HG02981 (cell line): ENCODE measurements at regions not wholly inside any gene's neighbourhood (a gene's known extent, or its start where the extent isn't known, plus 50 kb on each side); places are given as distances from the start of the nearest gene placed in this dataset.
A peak's percentile ranks its signal among the peaks of the same experiment; 100 is the strongest.
"Not testable (repeated sequence)": the region's sequence is repeated elsewhere in the genome, so short reads cannot be mapped to it uniquely, and the experiment has no call there.

Experiments
- ATAC-seq: cut with Tn5 transposase; IDR thresholded peaks from one replicate; pipeline ENCODE4 v1.9.1; 2021; ENCODE audit warnings: mild to moderate bottlenecking, moderate library complexity; ENCODE audit not compliant: unreplicated experiment

DNA sequence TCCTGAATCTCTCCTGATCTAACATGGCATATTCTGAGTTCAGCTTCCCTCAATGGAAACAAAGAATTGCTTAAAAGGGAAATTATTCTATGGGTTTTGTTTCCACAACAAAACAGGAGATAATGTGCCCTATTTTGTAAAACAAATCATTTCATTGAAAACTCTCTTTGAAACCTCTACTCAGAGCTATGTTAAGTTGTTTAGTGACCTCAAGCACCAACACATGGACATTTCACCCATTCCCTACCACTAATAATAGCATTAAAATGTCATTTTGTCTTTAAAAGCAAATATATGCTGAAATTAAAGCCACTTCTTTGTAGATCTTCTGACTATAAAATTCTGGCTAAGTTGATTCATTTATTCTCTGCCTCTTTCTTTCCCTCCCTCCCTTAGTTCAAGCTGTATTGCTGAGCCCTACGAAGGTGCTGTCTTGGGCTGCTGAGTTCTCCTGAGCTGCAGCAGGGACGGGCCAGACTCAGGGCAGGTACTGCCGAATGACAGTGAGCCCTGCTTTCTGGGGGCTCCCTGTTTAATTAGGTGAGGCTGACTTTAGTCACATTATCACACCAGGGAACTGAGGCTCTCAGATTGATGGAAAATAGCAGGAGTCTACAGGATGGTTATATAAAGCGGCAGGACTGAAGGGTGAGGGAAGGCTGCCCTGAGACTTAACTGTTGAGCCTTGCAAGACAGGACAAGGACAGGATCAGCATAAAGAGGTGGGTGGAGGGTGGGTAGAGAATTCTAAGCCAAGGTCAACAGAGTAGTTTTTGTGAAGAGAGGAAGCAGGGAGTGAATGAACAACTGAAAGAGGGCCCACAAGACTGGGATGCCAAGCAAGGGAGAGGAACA, 1685.1 kb downstream of the SPATA31A7 start:
- ATAC-seq, result not testable (repeated sequence)

DNA sequence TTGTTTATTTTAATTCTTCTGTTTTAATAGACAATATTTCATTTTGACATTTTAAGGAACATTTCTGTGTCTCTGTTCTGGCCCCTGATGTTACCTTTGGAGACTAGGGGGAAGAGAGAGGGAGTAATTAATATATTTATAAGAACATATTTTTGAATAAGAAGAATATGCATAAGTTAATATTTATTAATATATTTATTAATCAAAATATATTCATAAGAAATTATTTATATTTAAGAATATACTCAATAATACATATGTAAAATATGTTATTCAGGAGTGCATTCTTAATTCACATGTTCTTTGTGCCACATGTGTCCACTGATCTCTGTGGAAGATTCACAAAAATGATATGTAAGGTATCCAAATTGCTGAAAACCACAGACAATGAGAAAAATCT, 1687.7 kb downstream of the SPATA31A7 start:
- ATAC-seq, result not testable (repeated sequence)

DNA sequence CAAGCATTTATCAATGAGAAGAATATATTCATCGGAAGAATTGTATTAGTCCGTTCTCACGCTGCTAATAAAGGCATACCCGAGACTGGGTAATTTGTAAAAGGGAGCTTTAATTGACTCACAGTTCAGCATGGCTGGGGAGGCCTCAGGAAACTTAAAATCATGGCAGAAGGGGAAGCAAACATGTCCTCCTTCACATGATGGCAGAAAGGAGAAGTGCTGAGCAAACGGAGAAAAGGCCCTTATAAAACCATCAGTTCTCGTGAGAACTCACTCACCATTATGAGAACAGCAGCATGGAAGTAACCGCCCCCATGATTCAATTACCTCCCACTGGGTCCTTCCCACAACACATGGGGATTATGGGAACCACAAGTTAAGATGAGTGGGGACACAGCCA, 1688.2 kb downstream of the SPATA31A7 start:
- ATAC-seq, result not testable (repeated sequence)

DNA sequence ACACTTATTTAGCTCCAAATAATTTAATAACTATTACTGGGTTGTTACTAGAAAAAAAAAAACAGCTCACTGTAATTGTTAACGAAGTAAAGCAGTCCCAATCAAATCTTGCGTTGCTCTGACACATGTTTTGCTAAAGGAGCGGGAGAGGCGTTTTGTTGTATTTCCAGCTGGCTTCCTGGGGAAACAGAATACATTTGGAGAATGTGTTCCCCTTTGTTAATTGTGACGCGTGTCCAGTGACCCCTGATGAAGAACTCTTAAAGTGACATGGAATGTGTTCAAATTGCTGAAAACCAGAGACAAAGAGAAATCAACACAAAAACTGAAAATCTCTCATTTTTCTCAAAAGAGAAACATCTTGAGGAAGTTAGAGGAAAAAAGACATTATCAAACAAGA, 1690.6 kb downstream of the SPATA31A7 start:
- ATAC-seq, result not testable (repeated sequence)

DNA sequence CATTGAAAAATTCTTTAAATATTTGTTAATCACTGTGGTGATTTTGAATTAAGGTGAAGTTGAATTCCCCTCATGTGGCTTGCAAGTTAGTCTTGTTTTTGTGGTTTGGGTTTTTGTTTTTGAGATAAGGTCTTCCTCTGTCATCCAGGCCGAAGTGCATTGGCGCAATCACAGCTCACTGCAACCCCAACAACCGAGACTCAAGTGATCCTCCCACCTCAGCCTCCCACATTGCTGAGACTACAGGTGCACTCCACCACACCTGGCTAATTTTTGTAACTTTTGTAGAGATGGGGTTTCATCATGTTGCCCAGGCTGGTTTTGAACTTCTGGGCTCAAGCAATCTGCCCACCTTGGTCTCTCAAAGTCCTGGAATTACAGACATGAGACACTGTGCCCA, 1691.1 kb downstream of the SPATA31A7 start:
- ATAC-seq, result not testable (repeated sequence)

DNA sequence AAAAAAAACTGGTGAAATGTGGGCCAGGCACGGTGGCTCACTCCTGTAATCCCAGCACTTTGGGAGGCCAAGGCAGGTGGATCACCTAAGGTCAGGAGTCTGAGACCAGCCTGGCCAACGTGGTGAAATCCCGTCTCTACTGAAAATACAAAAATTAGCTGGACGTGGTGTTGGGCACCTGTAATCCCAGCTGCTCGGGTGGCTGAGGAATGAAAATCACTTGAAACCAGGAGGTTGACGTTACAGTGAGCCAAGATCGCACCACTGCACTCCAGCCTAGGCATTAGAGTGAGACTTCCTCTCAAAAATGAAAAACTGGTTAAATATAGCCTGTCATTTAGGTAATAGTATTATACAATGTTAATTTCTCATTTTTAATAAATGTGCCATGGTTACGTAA, 1692.0 kb downstream of the SPATA31A7 start:
- ATAC-seq, result not testable (repeated sequence)

DNA sequence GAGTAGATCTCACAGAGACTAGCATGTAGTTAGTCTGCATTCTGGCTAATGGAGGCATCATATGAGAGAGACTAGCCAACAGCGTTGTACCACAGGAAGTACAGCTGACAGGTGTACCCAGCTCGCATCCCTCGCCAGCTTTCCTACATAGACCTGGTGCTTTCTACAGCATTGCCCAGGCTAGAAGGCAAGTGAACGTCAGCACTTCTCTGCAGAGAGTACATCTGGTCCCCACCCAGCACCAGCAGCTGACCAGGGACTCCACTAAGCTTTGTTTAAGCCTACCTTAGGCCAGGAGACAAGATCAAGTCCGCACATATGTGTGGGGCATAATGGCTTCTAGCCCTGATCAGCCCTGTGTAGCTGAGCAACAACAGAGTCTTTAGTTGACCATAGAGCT, 1692.9 kb downstream of the SPATA31A7 start:
- not testable (repeated sequence) for ATAC-seq

DNA sequence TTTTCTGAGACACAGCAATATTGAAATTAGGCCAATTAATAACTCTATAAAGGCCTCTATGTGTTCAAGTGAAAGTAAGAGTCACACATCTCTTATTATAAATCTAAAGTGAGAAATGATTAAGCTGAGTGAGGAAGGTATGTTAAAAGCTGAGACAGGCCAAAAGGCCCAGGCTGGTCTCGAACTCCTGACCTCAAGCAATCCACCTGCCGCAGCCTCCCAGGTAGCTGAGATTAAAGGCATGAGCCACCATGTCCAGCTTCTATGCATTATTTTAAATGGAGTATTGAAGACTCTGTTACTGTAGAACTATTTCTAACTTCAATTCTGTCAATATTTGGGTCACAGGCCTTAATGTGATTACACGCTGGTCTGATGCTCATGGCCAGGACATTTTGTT, 1706.9 kb downstream of the SPATA31A7 start:
- ATAC-seq, result not testable (repeated sequence)

DNA sequence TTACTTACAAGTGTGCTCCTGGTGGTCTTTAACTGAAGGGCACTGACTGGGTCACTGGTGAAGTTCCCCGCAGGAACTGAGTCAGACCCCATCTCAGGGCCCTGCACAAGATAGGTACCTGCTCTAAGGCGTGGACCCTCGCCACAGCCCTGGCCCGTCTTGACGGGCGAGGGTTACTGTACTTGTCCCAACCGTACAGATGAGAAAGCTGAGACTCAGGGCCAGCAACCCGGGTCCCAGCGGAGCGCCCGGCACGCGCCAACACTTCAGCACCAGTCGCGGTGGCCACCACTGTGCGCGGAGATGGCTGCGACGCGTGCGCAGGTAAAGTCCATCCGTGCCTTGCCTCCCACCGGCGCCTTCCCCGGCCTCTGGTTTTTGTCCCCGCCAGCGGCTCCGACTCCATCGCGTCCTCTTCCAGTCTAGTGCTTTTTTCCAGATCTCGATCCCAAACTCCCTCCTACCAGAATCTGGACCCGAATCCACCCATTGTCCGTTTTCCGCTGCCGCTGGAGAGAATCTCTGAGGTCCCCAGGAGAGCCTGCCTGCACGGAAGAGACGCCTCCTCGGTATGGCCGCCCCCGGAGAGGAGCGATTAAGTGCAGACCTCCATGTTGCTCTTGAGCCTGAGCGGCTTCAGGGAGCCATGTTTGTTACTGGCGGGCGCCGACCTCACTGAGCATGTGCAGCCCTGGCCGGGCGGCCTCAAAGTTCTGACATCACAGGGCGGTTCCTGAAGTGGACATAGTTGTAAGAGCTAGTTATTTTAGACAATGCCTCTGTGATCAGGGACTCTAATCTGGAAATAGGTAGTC, 1707.8 kb downstream of the SPATA31A7 start:
- not testable (repeated sequence) for ATAC-seq

DNA sequence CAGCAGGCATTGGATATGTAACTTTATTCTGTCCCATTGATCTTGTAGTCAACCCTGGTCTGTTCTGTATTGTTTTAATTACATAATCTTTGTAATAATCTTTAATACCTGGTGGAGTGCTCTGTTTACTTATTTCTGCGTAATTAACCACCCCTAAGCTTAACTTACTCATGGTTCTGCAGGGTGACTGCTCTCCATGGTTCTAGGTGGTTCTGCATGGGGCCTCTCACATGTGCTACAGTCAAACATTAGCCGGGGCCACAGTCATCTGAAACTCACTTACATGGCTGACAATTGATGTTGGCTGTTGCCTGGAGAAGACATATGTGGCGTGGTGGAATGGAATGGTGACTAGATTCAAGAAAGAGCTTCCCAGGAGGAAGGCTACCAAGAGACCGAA, 1709.8 kb downstream of the SPATA31A7 start:
- not testable (repeated sequence) for ATAC-seq

DNA sequence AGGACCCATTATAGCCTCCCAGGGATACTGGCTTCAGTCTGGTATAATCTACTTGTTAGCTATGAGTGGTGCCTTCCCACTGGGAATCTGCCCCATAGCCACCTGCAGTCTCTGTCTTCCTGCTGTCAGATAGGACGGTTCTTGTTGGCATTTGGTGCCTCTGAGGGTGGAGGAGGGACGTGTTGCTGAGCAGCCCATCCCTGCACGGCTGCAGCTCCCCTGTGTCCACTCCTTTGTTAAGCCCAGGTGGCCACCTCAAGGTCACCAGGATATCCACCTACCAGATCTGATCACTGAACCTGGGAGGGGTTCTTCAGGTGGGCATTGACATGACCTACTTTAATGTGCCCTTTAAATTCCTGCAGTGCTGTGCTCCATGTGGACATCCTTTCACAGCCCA, 1714.2 kb downstream of the SPATA31A7 start:
- not testable (repeated sequence) for ATAC-seq

DNA sequence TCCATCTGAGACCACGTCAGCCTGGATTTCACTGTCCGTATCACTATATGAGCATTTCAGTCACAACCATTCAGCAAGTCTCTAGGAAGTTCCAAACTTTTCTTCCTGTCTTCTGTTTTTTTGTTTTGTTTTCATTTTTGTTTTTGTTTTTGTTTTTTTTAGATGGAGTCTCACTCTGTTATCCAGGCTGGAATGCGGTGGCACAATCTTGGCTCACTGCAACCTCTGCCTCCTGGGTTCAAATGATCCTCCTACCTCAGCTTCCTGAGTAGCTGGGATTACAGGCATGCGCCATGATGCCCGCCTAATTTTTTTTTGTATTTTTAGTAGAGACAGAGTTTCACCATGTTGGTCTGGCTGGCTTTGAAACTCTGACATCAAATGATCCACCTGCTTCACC, 1715.9 kb downstream of the SPATA31A7 start:
- ATAC-seq, result not testable (repeated sequence)

DNA sequence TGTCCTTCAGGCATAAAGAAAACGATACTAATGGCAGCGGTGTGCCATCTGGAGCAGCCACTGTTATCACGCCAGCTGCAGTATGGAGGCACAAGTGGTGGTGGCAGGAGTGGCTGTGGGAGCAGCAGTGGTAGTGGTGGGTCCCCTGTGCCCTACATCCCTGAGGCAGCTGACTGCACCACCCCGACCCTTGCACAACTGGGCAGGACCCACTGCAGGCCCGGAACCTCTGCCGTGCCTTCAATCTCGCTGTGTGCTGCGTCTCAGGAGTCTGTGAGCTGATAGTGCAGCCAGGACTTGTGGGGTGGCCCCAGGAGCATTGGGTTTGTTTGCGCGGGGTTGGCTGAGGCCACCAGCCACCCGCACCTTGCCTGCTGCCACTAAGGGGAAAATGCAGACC, 1718.0 kb downstream of the SPATA31A7 start:
- ATAC-seq, result not testable (repeated sequence)

DNA sequence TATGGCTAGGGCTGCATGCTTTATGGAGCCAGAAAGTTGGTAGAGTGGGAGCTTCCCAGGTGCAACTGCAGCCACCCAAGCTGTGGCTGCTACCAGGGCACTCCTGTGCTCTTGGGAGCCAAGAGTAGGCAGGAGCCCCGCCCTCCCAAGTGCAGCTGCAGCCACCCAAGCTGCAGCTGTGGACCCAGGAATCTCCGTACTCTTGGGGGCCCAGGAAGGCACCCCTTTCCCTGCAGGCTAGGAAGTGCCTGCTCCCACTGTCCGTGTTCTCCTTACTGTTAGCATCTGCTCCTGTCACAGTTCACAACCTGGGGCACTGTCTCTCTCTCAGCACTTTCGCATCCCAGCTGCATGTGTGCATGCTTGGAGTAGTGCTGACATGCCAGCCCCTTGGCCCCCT, 1718.4 kb downstream of the SPATA31A7 start:
- ATAC-seq, result not testable (repeated sequence)

DNA sequence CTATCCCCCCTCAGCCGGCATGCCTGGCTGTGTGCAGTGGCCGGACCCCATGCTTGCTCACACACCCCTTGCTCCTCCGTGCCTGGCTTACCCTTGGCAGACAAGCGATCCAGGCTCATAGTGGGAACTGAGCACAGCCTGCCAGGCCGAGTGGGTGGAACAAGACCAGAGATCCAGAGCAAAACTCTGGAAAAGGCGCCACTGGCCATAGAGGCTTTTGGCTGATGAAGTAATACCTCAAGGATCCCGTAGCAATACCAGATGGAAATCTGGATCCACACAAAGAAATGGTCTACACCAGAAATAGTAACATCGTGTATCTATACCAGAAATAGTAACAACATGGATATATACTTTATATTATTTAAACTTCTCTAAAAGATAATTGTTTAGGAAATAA, 1719.6 kb downstream of the SPATA31A7 start:
- not testable (repeated sequence) for ATAC-seq

DNA sequence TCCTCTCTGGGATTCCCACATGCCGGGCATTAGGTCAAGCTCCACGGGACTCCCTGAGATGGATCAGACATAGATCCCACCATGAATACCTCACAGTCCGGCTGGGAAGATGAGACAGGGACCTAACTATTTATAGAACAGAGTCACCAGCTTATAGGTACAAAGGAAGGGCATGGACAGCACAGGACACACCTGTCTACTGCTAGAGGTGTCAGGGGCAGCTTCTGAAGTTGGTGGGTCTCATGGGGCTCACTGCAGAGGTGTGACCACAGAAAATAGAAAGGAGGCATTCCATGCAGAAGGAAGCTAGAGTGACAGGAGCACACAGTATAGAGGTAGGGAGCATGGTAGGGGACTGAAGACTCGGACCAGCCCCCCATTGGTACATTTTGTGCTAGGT, 1722.4 kb downstream of the SPATA31A7 start:
- not testable (repeated sequence) for ATAC-seq

DNA sequence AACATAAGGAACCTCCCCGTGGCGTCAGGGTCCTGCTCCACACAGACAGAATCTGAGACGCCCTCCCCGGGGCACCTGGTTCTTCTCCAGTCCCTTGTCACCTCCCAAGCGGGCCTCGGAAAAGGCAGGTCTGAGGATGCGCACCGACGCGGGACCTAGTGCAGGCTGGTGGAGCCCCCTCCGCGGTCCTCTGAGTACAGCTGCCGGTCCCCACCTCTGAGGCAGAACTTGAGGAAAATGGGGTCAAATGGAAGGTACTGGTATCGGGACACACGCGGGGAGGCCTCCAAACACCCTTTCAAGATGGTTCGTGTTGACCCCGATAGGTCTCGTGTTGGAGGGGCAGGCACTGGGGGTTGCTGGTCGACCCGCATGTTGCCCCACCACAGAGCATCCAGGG, 1725.3 kb downstream of the SPATA31A7 start:
- ATAC-seq, result not testable (repeated sequence)

DNA sequence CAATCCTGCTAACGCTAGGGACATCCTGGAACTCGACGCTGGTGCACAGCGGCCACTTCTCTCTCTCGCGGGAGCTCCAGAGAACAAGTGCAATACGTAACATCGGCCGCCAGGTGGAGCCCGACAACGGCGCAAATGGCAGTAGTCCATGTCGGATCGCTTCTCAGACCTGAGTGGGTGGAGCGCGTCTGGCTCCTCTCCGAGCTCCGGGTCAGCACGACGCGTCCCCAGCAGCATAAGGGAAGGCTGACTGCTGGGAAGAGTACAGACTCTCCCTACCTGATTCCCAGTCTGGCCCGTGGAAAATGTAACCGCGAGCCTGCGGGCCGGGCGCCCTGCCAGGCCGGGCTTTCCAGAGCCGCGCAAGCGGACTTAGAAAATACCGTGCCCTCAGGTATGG, 1725.8 kb downstream of the SPATA31A7 start:
- ATAC-seq, result peak; percentile 100

DNA sequence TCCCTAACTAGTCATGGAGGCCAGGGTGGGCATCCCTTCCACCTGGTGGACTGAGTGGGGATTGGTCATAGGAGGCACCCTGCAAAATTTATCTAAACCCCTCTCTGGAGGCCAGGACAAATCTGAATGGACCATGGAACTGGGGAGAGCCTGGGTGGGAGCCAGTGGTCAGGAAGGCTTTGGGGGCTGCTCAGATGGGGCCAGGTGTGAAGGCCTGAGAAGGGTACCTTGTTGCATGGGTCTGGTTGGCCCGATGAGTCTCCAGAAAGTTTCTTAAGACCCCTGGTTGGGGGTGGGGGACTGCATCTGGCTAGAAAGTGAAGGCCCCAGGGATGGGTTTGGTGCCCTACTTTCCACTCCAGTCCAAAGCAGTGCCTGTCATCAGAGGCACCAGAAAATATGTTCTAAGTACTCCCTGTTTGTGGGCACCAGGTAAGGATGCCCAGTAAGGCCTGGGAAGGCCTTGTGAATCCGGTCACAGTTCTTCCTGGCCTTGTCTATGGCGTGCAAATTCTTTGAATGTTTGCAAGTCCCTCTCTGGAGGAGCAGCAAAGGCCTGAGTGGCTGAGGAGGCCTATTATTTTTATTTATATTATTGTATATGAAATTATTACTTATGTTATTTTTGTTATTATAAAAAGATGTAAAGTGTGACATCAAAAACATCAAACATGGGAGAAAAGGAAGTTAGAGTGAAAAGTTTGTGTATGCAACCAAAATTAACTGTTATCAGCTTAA, 1729.0 kb downstream of the SPATA31A7 start:
- ATAC-seq, result not testable (repeated sequence)

DNA sequence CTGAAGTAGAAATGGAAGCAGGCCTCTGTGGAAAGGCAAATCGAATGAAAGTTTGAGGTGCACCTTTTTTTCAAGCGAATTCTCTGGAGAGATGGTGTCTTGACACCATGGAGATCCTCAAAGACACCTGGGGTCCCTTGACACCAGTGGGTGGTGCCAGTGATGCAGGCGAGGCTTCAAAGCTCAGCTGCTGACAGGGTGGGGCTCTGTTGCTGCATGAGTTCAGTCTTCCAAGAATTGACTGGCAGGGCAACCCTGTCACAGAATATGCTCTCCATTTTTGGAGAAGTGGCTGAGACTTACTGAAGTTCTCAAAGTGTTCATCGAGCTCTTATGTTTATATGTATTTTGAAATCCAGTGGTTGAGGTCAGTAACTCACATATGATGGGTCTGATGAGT, 1741.6 kb downstream of the SPATA31A7 start:
- ATAC-seq, result not testable (repeated sequence)

DNA sequence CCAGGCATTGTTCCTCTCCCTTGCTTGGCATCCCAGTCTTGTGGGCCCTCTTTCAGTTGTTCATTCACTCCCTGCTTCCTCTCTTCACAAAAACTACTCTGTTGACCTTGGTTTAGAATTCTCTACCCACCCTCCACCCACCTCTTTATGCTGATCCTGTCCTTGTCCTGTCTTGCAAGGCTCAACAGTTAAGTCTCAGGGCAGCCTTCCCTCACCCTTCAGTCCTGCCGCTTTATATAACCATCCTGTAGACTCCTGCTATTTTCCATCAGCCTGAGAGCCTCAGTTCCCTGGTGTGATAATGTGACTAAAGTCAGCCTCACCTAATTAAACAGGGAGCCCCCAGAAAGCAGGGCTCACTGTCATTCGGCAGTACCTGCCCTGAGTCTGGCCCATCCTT, 1763.0 kb downstream of the SPATA31A7 start:
- ATAC-seq, result not testable (repeated sequence)
